DND-41 (cell line): ENCODE measurements at regions not wholly inside any gene's neighbourhood (a gene's known extent, or its start where the extent isn't known, plus 50 kb on each side); places are given as distances from the start of the nearest gene placed in this dataset.

Experiments used
- CTCF ChIP-seq: IDR thresholded peaks from 2 replicates; pipeline ENCODE4 v1.5.1; 2012; ENCODE audit warnings: borderline replicate concordance, low read length, moderate library complexity, mild to moderate bottlenecking; ENCODE audit not compliant: poor library complexity, severe bottlenecking; ENCODE audit errors: extremely low read depth
- EZH2 ChIP-seq: IDR thresholded peaks from 3 replicates; pipeline ENCODE4 v1.6.1; 2012; ENCODE audit warnings: borderline replicate concordance, low read depth, mild to moderate bottlenecking, moderate library complexity, low read length, inconsistent platforms; ENCODE audit not compliant: severe bottlenecking

GRCh38 chr3:87057474-87057873, 66.5 kb upstream of the VGLL3 start:
- TF ChIP-seq CTCF (no peak), EZH2 (no peak)
